Jurkat, Clone E6-1 (cell line): ENCODE measurements at regions not wholly inside any gene's neighbourhood (a gene's known extent, or its start where the extent isn't known, plus 50 kb on each side); places are given as distances from the start of the nearest gene placed in this dataset.
A peak's percentile ranks its signal among the peaks of the same experiment; 100 is the strongest.
"Not testable (repeated sequence)": the region's sequence is repeated elsewhere in the genome, so short reads cannot be mapped to it uniquely, and the experiment has no call there.

Experiments used
- DNase-seq: peaks from one replicate; pipeline ENCODE4 v3.0.0-alpha.2; 2011; ENCODE audit warnings: low read depth, low spot score
- H3K4me3 ChIP-seq: 2 replicates; pipeline ENCODE4 v1.5.1; 2011; ENCODE audit warnings: mild to moderate bottlenecking, low read length, control low read depth, moderate library complexity

DNA sequence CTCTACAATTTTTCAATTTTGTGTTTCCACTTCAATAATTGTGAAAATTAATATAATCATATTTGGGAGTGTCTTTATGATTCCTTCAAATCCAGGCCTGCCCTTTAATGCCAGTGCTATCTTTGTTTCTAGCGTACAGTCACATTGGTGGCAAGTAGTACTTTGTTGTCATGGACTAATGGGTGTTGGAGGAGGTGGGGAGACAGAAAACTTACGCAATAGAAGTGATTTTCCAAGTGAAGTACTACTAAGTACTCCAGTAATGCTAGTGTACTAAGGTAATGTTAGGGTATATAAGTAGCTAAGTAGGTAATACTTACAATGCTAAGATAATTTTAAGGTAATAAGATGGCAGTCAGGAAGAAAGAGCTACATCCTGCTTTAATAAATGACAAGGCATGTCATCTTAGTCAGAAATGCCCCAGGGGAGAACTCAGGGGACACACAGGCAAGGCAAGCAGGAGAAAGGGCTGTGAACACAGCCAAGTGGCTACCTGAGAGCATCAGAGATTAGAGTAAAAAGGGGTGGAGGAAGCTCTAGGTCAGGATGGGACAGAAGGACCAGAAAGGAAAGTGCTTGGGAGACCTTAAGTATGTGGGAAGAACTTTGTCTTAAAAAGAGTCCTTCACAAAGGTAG, 217.2 kb upstream of the PRDM1 start:
- no peak for DNase-seq
- no peak overlapping the region for H3K4me3 ChIP-seq

DNA sequence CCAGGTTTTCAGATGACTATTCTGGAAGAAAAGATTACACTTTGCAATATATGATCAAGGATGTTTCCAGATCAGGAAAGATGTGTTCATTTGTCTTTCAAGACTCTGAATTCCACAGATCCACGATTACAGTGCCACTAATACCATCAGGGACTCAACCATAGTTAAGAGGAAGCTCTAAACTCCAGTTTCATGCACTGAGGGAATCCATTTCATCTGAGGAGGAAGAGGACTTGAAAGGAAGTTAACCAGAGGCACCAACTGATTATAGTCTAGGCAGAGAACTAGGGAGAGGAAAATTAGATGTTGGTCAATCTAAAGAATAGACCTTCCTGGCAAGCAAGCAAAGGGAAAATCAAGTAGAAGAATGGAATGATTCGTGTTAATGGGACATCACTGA, 218.3 kb upstream of the PRDM1 start:
- DNase-seq, result no peak
- no peak overlapping the region for H3K4me3 ChIP-seq

DNA sequence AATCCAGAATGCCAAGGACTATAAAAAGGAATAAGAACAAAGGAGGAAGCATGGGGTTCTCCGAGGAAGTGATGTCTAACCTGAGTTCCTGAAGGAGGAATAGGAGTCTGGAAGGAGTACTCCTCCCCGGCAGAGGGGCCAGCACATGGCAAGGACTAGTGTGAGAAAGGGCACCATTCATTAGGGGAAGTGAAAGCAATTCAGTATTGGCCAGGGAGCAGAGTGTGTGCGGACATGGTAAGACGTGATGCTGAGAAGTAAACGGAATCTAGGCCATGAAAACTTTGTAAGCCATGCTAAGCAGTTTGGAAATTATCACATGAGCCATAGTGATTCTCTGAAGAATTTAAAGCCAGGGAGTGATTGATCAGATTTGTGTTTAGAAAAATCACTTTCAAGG, 218.9 kb upstream of the PRDM1 start:
- no peak for DNase-seq
- H3K4me3 ChIP-seq, result no peak overlapping the region

DNA sequence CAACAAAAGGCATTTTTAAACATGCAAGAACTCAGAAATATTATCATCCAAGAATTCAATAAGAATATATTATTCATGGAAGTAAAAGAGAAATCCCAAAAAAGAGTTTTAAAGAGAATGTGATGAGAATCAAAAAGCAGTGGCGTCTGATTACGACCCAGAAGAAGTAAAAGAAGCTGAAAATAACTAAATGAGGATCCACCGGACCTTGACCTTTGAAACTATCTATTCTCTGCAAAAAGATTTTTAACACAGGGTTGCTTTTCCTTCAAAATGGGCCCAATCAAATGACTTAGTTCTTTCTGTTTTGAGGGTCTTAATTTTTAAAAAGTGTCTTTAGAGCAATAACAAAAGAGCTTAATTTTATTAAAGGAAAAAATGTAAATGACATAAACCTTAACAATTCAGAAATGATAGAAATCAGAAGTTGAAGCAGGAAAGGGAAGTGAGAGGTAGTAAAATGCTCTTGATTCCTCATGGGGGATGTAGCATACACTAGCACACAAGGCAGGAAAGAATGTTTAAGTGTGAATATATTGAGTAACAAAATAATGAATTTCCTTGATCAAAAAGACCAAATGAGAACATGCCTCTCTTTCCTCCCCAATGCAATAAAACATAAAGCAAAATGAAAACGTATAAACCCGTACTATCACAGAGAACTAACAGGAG, 223.1 kb upstream of the PRDM1 start:
- no peak overlapping the region for H3K4me3 ChIP-seq
- no peak for DNase-seq

DNA sequence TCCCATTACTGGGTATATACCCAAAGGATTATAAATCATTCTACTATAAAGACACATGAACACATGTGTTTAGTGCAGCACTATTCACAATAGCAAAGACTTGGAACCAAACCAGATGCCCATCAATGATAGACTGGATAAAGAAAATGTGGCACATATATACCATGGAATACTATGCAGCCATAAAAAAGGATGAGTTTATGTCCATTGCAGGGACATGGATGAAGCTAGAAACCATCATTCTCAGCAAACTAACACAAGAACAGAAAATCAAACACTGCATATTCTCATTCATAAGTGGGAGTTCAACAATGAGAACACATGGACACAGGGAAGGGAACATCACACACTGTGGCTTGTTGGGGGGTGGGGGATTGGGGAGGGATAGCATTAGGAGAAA, 225.2 kb upstream of the PRDM1 start:
- not testable (repeated sequence) for DNase-seq, H3K4me3 ChIP-seq

DNA sequence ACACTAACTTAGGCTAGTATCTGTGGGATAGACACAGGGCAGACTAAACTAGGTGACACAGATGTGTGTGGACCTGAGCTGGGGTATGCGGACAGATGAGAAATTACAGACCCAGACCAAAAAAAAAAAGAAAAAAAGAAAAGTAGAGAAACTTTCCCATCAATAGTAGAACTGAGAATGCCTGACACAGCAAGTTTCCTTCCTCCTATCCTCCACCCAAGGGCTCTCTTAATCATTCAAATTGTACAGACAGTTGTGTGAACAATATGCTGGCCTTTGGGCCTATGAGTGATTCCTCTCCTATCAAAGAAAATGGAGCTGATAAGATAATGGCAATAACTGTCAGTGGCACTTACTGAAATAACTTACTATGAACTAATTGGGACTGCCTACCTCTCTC, 226.7 kb upstream of the PRDM1 start:
- DNase-seq, result no peak

DNA sequence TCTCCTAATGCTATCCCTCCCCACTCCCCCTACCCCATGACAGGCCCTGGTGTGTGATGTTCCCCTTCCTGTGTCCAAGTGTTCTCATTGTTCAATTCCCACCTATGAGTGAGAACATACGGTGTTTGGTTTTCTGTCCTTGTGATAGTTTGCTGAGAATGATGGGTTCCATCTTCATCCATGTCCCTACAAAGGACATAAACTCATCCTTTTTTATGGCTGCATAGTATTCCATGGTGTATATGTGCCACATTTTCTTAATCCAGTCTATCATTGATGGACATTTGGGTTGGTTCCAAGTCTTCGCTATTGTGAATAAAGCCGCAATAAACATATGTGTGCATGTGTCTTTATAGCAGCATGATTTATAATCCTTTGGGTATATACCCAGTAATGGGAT, 227.5 kb upstream of the PRDM1 start:
- DNase-seq, H3K4me3 ChIP-seq: not testable (repeated sequence)

More for the DNA sequence above, 226.7 kb upstream of the PRDM1 start:
- H3K4me3 ChIP-seq, result no peak overlapping the region

DNA sequence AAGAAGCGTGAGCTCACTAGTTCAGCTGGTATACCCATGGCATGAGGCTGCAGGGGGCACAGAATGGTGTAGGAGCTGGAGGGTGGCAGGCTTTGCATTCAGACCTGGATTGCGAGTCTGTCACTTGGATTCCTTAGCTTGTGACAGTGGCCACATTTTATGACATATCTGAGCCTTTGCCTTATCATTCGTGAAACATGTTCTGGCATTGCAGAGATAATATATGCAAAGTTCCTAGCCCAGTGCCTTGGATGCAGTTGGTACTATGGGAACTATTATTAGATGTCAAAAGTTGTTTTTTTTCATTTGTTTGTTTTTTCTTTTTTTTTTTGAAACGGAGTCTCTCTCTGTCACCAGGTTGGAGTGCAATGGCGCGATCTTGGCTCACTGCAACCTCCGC, 230.7 kb upstream of the PRDM1 start:
- H3K4me3 ChIP-seq, result no peak overlapping the region
- DNase-seq, result no peak

DNA sequence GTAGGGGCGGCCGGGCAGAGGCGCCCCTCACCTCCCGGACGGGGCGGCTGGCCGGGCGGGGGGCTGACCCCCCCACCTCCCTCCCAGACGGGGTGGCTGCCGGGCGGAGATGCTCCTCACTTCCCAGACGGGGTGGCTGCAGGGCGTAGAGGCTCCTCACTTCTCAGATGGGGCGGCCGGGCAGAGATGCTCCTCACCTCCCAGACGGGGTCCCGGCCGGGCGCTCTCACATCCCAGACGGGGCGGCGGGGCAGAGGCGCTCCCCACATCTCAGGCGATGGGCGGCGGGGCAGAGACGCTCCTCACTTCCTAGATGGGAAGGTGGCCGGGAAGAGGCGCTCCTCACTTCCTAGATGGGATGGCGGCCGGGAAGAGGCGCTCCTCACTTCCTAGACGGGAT, 232.2 kb upstream of the PRDM1 start:
- DNase-seq, H3K4me3 ChIP-seq: not testable (repeated sequence)

DNA sequence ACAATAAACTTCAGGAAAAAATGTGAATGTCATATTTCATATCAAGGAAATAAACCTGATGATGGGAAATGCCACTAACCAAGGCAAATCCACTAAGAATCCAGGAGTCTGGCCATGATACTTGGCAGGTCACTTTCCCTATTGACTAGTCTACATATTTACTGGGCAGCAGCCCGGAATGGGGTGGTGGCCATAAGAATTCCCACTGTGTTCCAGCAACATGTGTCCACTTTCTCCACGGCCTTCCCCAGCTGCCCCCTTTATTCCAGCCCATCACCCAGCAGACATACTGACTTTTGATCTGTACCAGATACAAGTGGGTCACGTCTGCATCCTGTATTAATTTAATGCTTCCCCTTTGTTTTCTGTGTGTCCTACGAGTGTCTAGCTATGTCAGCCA, 234.5 kb upstream of the PRDM1 start:
- no peak overlapping the region for H3K4me3 ChIP-seq
- no peak for DNase-seq

DNA sequence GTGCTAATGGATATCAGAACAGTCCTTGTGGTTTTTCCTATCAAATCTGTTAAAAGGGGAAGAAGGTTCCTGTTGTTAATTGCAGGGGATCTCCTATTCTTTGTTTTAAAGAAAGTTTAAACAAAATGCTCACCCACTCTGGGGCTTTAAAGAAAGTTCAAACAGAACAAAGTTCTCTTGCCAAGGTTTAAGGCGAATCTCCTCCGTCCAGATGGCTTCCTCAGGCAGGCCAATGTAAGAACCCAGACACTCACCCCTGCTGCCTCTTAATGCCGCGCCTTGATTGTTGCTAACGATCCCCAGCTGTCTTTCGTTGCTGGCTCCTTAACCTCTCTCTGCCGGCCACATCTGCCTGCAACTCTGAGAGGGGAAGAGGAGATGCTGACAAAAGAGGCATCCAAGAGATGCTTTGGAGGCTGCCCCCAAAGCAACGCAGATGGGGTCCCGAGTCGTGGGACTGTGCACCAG, 235.0 kb upstream of the PRDM1 start:
- H3K4me3 ChIP-seq, result no peak overlapping the region
- DNase-seq, result no peak

DNA sequence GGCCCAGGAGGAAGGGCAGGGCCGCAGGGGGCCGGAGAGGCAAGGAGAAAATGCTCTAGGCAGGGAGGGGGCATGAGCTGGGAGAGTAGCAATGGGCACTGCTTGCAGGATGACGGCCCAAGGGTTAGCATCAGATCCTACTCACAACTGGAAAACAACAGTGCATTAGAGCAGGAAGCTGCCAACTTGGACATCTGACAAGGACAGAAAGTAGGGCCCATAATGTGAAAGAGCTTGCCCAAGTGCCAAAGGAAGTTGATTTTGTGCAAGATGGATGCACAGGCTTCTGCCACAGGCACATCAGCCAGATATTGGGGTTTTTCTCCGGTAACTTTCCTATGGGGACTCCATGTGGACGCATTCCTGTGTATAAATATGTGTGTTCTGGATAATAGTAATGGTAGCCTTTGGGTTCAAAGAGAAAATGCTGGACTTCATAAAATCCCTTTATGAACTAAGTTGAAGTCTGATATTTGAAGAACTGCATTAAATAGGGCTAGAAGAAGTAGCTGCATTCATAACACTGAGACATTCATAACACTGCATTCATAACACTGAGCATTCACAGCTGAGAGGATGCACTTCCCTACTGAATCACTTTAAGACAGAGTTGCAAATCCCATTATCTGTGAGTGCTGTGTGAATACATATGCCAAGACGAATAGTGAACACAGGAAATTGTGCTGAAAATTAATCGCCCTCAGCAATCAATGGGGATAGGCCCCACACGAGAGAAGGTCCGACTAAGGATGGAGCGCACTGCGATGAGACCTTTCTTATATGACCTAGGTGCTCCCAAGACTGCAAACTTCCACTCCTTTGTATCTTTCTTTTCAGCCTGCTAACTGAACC, 235.6 kb upstream of the PRDM1 start:
- H3K4me3 ChIP-seq, result no peak overlapping the region
- DNase-seq, result no peak

DNA sequence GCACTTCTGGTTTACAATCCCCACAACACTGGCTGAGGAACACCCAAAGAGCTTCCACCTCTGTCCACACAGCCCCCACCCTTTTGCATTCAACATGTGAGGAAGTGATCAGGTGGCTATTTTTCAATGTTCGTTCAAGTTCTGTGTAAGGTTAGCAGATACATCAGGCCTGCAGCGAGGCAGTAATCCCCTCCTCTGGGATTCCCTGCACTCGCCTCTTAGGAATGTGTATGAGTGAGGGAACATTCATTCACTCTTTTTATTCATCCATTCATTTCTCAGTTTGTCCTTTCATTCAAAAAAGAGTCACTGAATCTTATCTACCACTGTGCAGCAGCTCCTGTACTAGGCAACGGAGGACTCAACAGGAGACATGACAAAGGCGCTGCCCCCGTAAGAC, 236.4 kb upstream of the PRDM1 start:
- no peak overlapping the region for H3K4me3 ChIP-seq
- DNase-seq, result no peak

DNA sequence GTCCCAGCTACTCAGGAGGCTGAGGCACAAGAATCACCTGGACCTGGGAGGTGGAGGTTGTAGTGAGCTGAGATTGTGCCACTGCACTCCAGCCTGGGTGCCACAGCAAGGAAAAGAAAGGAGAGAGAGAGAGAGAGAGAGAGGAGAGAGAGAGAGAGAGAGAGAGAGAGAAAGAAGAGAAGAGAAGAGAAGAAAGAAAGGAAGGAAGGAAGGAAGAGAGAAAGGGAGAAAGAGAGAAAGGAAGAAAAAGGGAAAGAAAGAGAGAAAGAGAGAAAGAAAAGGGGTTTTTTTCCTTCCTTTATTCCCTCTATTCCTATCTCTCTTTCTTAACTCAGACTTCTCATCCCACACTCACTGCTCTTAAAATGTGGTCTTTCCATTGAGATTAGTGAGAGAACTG, 238.7 kb upstream of the PRDM1 start:
- DNase-seq, result no peak
- H3K4me3 ChIP-seq, result no peak overlapping the region

DNA sequence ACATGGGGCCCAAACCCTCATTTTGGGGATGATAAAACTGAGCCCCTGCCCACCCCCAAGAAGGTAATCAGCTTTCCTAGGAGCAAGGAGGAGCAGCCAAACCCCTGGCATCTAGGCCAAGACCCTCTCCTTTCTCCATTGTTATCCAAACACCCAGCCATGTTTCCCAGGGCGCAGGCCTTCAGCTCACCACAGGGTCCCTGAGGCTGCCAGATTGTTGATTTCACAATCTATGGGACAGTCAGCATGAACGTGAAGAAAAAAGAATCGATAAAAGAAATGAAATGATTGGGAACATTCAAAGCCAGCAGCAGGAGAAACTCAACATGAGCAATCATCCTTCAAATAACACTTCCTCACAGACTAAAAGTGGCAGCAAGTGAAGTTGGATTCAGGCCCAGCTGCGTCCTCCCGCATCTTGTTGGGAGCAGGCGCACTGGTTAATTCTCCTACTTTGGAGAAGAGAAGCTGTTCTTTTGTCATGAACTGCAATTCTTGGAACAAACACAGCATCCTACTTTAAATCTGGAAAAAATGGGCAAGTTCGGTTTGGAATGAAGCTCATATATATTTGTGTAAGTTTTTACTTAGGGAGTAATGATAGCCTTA, 241.8 kb upstream of the PRDM1 start:
- DNase-seq, result no peak
- no peak overlapping the region for H3K4me3 ChIP-seq

DNA sequence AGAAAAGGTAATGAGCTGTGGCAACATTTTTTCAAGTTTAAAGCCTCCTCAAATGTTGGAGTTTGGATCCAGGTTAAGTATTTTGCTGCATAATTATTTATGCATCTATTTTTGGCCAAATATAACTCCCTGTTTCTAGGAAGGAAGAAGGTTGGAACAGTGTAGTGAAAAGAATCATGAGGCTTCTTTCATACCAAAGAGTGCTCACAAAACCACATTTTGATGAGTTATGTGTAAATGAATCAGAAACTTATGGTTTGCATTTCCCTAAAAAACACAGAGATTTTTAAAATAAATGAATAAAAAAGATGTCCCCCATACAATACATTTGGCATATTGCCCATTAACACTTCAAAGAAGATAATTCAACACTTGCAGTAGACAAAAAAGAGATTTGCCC, 246.9 kb upstream of the PRDM1 start:
- H3K4me3 ChIP-seq, result no peak overlapping the region
- no peak for DNase-seq

DNA sequence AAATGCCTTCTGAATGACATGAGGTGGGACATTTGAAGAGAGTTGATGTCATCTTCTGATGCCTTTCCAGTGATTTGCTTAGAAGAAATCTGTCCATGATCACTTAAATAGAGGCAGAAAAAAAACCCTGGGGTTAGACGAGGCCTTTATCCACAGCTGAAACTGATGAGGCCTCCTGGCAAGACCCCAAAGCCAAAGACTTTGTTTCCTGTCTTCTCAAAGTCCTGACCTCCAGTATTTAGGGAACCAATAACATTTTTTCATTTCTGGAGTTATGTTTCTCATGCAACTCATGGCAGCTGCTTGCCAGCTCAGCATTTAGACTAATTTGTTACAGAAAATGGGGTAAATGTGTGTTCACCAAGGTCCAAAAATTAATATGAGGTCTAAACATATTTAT, 248.0 kb upstream of the PRDM1 start:
- H3K4me3 ChIP-seq, result no peak overlapping the region
- no peak for DNase-seq

DNA sequence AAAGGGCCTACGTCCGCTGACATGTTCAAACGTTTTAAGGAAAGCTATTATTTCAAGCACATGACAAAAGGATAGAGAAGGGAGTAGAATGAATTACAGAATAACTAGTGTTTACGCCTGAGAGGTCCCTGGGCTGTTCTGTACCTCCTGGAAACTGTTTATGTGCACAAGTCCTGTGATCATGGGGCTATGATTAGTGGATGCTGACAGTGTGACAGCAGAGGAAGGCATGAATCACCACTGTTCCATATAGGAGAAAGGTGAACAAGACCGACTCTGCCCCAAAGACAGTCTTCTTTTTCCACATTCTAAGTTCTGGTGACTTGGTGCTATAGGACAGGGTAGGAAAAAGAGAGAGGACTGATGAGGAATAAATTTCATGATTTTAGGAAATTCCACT, 249.2 kb upstream of the PRDM1 start:
- no peak overlapping the region for H3K4me3 ChIP-seq

DNA sequence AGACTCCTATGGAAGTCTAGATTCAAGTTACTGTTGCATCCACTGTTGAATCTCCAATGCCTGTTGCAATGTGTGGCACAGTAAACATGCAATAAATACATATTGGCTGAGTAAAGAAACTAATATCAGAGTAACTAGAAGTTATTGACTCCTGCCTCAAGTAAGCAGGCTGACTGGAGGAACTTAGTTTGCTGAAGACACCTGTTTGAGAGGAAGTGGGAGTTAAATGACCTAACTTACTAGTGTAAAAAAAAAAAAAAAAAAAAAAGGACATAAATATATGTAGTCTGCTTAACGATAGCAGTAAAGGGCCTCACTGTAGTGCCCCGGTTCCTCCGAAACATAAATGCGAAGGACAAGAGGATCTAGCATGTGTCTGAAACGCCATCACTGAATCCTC, 249.8 kb upstream of the PRDM1 start:
- H3K4me3 ChIP-seq, result no peak overlapping the region
- DNase-seq, result no peak

More for the DNA sequence above, 249.2 kb upstream of the PRDM1 start:
- no peak for DNase-seq

DNA sequence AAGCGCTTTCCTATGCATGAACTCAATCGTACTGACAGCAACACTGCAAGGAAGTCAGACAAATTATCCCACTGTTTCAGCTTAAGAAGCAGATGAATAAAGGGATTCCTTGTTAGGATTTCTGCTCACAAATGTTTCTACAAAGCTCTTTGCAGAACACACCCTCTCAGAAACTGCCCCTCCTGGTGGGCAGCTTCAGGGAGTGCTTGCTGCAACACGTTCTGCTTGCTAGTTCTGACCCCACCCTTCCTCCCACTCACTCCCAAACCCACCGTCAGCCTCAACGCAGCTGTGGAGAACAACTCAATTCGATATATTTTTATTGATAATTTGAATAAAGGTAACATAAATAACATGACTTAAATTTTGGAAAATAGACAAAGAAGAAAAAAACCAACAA, 250.8 kb upstream of the PRDM1 start:
- H3K4me3 ChIP-seq, result no peak overlapping the region
- DNase-seq, result peak; percentile 39
